Aorta (tissue), 5 donors: ENCODE measurements at regions not wholly inside any gene's neighbourhood (a gene's known extent, or its start where the extent isn't known, plus 50 kb on each side); places are given as distances from the start of the nearest gene placed in this dataset.
"Not testable (repeated sequence)": the region's sequence is repeated elsewhere in the genome, so short reads cannot be mapped to it uniquely, and the experiment has no call there.

Source experiments
- ATAC-seq: fragments of 200-7000 bp; cut with Tn5 transposase; one replicate; pipeline ENCODE4 v1.9.1; 2022; ENCODE audit warnings: moderate library complexity; ENCODE audit not compliant: low FRiP score
- DNase-seq, 2 donors: peaks; one replicate each; pipeline ENCODE4 v3.0.0-alpha.2; 2020
- H3K27ac ChIP-seq, 2 donors: one replicate each; pipeline ENCODE4 v1.5.1; 2013; ENCODE audit warnings: low read length in 2 of 2, mild to moderate bottlenecking in 2 of 2, moderate library complexity in 2 of 2, control low read depth in 1 of 2, inconsistent platforms in 1 of 2, low read depth in 1 of 2
- H3K27me3 ChIP-seq, 2 donors: one replicate each; pipeline ENCODE4 v1.6.1; 2013; ENCODE audit warnings: control low read depth in 1 of 2, low read length in 1 of 2, mild to moderate bottlenecking in 1 of 2, moderate library complexity in 1 of 2; ENCODE audit not compliant: insufficient read depth in 2 of 2, control insufficient read depth in 1 of 2
- H3K36me3 ChIP-seq, 2 donors: one replicate each; pipeline ENCODE4 v1.6.1; 2013; ENCODE audit warnings: control low read depth in 1 of 2, low read length in 1 of 2, mild to moderate bottlenecking in 1 of 2; ENCODE audit not compliant: insufficient read depth in 2 of 2, control insufficient read depth in 1 of 2
- H3K4me1 ChIP-seq, 2 donors: one replicate each; pipeline ENCODE4 v1.6.1; 2013; ENCODE audit warnings: low read length in 2 of 2, control low read depth in 1 of 2, mild to moderate bottlenecking in 1 of 2, moderate library complexity in 1 of 2; ENCODE audit not compliant: insufficient read depth in 2 of 2, control insufficient read depth in 1 of 2
- H3K4me3 ChIP-seq, 2 donors: one replicate each; pipeline ENCODE4 v1.5.1; 2013; ENCODE audit warnings: low read length in 2 of 2, control low read depth in 1 of 2, mild to moderate bottlenecking in 1 of 2
- H3K9me3 ChIP-seq: one replicate; pipeline ENCODE4 v1.6.1; 2013; ENCODE audit warnings: mild to moderate bottlenecking, low read length; ENCODE audit not compliant: control insufficient read depth
- WGBS, 2 donors: extraction: QIAGEN DNeasy Blood & Tissue Kit; methylation state at CpG; one replicate each; pipeline ENCODE4 v1.1.7; 2013; 5-methylcytosine and 5-hydroxymethylcytosine counted together
- intact Hi-C, 2 donors: fragments of 100-400 bp; cut with DNase I; formaldehyde crosslinking; loops; one replicate each; pipeline versions ENCODE4 v1.14.2 to v1.15.0; 2022
- donor health status: healthy with polysubstance abuse.
- donor health status: Bipolar disorder and iron deficiency.
- donor health status: DM: no; HTN: no; CAD: no.
- donor health status: DM: no; HTN: no; CAD: no.
- donor health status: DM: yes; HTN: yes; CAD: no.

DNA sequence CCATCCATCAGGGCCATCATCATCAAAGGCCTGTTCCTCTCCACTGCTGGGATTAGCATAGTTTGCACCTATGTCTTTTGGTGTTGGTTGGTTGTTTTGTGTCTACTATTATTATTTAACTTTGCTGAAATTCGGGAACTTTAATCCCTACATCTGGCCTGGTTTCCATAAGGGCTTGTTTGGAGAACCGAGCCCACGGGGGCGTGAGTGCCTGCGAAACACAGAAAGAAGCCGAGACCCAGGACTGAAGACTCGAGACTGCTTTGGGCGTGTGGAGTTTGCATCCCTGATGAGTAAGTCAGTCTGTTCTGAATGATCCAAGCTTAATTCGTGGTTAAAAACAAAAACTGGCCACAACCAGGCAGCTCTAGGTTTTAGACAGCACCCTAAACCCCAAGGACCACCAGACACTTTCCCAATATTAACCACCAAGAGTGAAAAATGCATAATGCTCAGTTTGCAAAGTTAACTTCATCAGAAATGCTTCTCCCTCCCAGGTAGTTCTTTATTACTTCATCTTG lies 195.6 kb downstream of the BCL2L11 start:
- intact Hi-C loops, ATAC-seq, H3K36me3 ChIP-seq, H3K4me3 ChIP-seq, H3K4me1 ChIP-seq, H3K27me3 ChIP-seq, H3K9me3 ChIP-seq, DNase-seq, H3K27ac ChIP-seq: not testable (repeated sequence)
- 95 to 96% methylated on average over 7 to 8 of the region's 9 CpGs for WGBS, 2 donors

DNA sequence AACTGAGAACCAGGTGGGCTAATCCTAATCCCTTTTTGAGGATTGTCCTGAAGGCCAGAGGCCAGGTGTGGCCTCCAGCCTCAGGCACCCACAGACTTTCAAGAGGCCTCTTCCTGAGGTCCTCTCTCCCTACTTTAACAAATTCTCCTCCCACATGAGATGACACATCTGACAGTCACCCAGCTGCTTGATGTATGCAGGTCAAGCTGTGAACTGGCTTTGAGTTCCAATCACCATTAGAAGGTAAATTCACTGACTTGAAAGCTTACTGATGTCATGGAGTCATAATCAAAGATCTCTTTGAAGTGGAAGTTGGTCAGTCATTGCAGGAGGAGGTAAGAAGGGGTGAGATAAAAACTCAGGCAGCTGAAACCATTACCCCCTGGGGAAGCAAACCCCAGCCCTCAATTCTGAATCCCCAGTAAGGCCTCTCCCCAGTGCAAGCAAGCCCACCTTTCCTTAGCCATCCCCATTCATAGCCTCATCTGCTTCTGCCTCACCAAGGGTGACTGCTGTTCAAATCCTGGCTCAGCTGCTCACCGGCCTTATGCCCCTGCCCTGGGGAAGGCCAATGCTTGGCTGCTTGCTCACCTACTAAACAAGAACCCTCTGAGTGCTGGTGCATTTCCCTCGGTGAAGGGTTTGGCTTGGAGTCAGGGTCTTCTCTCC lies 196.3 kb downstream of the BCL2L11 start:
- H3K4me1 ChIP-seq, intact Hi-C loops, DNase-seq, H3K9me3 ChIP-seq, ATAC-seq, H3K36me3 ChIP-seq, H3K4me3 ChIP-seq, H3K27me3 ChIP-seq, H3K27ac ChIP-seq: not testable (repeated sequence)
- WGBS, 2 donors, result 96% methylated on average over 2 of the region's 2 CpGs

DNA sequence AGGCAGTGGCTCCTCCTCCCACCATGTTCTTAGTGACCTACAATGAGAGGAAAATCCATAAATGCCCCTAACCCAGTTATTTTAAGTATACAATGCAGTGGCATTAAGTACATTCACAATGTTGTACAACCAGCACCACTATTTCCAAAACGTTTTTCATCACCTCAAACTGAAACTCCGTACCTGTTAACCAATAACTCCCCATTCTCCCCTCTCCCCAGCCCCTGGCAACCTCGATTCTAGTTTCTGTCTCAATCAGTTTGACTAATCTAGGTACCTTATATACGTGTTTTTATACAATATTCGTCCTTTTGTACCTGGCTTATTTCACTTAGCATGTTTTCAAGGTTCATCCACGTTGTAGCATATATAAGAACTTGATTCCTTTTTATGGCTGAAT lies 198.8 kb downstream of the BCL2L11 start:
- H3K27me3 ChIP-seq, H3K4me3 ChIP-seq, intact Hi-C loops, DNase-seq, H3K9me3 ChIP-seq, H3K27ac ChIP-seq, H3K36me3 ChIP-seq, ATAC-seq, H3K4me1 ChIP-seq: not testable (repeated sequence)
- WGBS, 2 donors, result 84 to 95% methylated on average over 2 of the region's 6 CpGs

DNA sequence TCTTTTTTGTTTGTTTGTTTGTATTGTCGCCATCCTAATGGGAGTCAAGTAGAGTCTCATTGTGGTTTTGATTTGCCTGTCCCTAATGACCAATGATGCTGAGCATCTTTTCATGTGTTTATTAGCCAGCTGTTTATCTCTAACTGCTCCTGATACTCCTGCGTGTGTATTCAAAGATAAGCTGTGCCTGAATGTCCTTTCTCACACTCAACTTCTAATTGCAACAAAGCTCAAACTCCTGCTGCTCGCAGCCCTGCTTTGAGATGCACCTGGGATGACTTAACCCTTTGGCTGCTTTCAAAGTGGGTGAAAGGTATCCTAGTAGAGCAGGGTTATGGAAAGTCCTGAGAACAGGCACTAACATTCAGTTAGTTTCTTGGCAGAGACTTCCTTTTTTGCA lies 199.6 kb downstream of the BCL2L11 start:
- H3K36me3 ChIP-seq, H3K4me1 ChIP-seq, DNase-seq, H3K27ac ChIP-seq, ATAC-seq, H3K27me3 ChIP-seq, H3K9me3 ChIP-seq, H3K4me3 ChIP-seq, intact Hi-C loops: not testable (repeated sequence)
- 95 to 96% methylated on average over 3 of the region's 3 CpGs for WGBS, 2 donors

DNA sequence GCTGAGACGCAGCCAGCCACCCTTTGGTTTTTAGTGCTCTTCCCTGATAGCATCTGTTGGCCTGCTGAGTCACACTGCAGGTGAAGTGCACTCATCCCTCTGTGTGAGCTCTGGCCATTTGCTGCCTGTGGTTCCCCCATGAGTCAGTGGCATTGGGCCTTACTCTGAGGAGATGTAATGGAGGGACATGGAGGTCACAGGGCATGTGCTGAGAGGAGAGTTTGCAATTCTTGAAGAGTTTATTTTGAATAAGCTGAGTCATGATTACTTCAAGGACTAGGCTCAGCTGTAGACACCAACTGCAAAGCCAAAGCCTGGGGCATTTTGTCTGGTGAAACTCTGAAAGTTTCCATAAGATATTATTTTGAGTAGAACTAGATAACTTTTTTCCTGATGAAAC lies 200.3 kb downstream of the BCL2L11 start:
- H3K27me3 ChIP-seq, DNase-seq, H3K27ac ChIP-seq, H3K36me3 ChIP-seq, H3K9me3 ChIP-seq, intact Hi-C loops, H3K4me3 ChIP-seq, ATAC-seq, H3K4me1 ChIP-seq: not testable (repeated sequence)
- WGBS, 2 donors, result no CpG with 5 or more reads among the region's 1 CpG

DNA sequence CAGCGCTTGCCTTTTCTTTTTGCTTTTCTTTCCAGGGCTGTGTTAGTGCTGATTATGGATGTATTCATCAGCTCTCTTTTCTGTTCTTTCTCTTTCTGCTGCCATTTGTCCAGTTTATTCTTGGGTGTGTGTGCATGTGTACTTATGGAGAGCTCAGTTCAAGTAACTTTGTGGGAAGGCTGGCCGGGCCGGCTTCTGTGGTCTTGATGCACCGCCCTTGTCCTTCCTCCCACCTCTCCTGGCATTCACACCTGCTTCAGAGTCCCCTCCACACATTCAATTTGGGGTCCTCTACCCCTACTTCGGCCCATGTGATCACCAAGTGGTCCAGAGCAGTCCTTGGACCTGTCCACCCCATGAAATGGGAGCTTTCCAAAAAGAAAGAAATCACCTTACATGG lies 202.7 kb downstream of the BCL2L11 start:
- H3K36me3 ChIP-seq, H3K9me3 ChIP-seq, DNase-seq, H3K27ac ChIP-seq, intact Hi-C loops, H3K27me3 ChIP-seq, H3K4me1 ChIP-seq, ATAC-seq, H3K4me3 ChIP-seq: not testable (repeated sequence)
- 98 to 100% methylated on average over 3 of the region's 5 CpGs for WGBS, 2 donors

DNA sequence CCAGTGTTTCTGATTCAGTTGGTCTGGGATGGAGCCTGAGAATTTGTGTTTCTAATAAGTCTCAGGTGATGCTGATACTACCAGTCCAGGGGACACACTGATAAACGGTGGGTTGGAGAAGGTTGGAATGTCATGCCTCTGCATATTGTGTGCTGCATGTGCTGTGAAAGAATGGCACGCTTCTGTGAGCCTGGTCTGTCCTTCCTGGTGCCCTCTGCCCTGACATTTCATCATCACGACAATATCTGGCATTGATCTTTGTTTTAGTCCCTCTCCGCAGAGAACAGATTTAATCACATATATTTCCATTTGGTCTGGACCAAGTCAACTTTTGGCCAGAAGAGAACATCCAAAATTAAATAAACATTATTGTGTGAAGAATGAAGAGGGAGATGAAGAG lies 207.0 kb downstream of the BCL2L11 start:
- H3K36me3 ChIP-seq, ATAC-seq, H3K4me1 ChIP-seq, H3K4me3 ChIP-seq, H3K27ac ChIP-seq, DNase-seq, H3K27me3 ChIP-seq, H3K9me3 ChIP-seq, intact Hi-C loops: not testable (repeated sequence)
- no CpG with 5 or more reads among the region's 4 CpGs for WGBS, 2 donors

DNA sequence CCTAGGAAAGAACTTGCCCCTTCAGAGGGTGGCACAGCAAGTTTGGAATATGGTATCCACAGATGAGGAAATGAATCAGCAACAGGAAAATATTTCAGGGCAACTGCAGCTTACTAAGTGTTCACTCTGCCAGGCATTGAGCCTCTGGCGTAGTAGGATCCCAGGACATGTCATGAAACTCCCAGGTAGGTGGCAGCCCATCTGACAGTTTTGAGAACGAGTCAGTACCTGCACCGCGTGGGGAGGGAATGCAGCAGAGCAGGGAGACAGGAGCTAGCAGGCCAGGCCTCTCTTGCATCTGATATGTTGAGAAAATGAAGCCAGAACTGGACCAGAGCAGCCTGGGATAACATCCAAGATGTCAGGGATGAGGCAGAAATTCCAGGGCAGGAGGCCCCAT lies 208.6 kb downstream of the BCL2L11 start:
- no CpG with 5 or more reads among the region's 4 CpGs for WGBS, 2 donors
- H3K4me1 ChIP-seq, DNase-seq, H3K9me3 ChIP-seq, H3K27me3 ChIP-seq, intact Hi-C loops, H3K4me3 ChIP-seq, H3K27ac ChIP-seq, H3K36me3 ChIP-seq: not testable (repeated sequence)
- ATAC-seq, result peak; percentile 35

DNA sequence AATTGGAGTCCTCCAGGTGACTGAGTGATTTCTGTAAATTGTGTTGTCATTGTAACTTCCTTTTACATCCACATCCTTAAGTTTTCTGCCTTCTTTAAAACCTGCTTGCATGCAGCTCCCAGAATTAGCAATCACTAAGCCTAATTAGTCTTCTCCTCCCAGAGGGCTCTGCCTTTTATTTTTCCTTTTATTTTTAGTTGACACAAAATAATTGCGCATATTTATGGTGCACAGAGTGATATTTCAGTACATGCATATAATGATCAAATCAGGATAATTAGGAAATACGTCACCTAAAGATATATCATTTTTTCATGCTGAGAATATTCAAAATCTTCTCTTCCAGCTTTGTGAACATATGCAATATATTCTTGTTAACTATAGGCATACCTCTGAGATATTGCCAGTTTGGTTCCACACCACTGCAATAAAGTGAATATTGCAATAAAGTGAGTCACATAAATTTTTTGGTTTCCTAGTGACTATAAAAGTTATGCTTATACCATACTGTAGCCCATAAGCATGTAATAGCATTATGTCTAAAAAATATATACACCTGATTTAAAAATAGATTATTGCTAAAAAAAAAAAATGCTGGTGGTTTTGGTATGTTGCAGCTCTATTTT lies 210.5 kb downstream of the BCL2L11 start:
- not testable (repeated sequence) for H3K4me1 ChIP-seq, ATAC-seq, H3K9me3 ChIP-seq

More for the DNA sequence above, 210.5 kb downstream of the BCL2L11 start:
- H3K27me3 ChIP-seq, DNase-seq, intact Hi-C loops, H3K36me3 ChIP-seq, H3K4me3 ChIP-seq, H3K27ac ChIP-seq: not testable (repeated sequence)
- 94 to 100% methylated on average over 1 to 2 of the region's 2 CpGs for WGBS, 2 donors
